Mesenchymal stem cell (in vitro differentiated cells and primary cell): ENCODE measurements at regions not wholly inside any gene's neighbourhood (a gene's known extent, or its start where the extent isn't known, plus 50 kb on each side); places are given as distances from the start of the nearest gene placed in this dataset.

ENCODE experiments used
- DNase-seq: peaks from one replicate; pipeline ENCODE4 v3.0.0-alpha.2; 2013
- H2AFZ ChIP-seq: one replicate; pipeline ENCODE4 v1.6.1; 2013; ENCODE audit warnings: low read depth, mild to moderate bottlenecking, control low read depth, inconsistent platforms, low read length, moderate library complexity
- H2AK5ac ChIP-seq: 2 replicates; pipeline ENCODE4 v1.6.1; 2013; ENCODE audit warnings: low read length, moderate library complexity, mild to moderate bottlenecking, inconsistent platforms; ENCODE audit not compliant: severe bottlenecking
- H2BK120ac ChIP-seq: one replicate; pipeline ENCODE4 v1.6.1; 2013; ENCODE audit warnings: low read depth, mild to moderate bottlenecking, inconsistent platforms, low read length, moderate library complexity
- H2BK12ac ChIP-seq, 2 experiments: one replicate each; pipeline ENCODE4 v1.6.1; 2013; ENCODE audit warnings: inconsistent platforms in 2 of 2, low read length in 2 of 2, mild to moderate bottlenecking in 2 of 2, moderate library complexity in 2 of 2, control low read depth in 1 of 2
- H2BK15ac ChIP-seq: one replicate; pipeline ENCODE4 v1.6.1; 2013; ENCODE audit warnings: mild to moderate bottlenecking, low read depth, inconsistent platforms; ENCODE audit not compliant: poor library complexity, severe bottlenecking
- H2BK5ac ChIP-seq: 2 replicates; pipeline ENCODE4 v1.6.1; 2013; ENCODE audit warnings: low read depth, mild to moderate bottlenecking, low read length, control low read depth, inconsistent platforms; ENCODE audit not compliant: poor library complexity, severe bottlenecking
- H3K14ac ChIP-seq, 2 experiments: one replicate each; pipeline ENCODE4 v1.6.1; 2013; ENCODE audit warnings: inconsistent platforms in 2 of 2, low read length in 2 of 2, control low read depth in 1 of 2, mild to moderate bottlenecking in 1 of 2, moderate library complexity in 1 of 2
- H3K18ac ChIP-seq, 2 experiments: one replicate each; pipeline ENCODE4 v1.6.1; 2013; ENCODE audit warnings: inconsistent platforms in 2 of 2, low read length in 2 of 2, control low read depth in 1 of 2, low read depth in 1 of 2, mild to moderate bottlenecking in 1 of 2
- H3K23ac ChIP-seq, 2 experiments: one replicate each; pipeline ENCODE4 v1.6.1; 2013; ENCODE audit warnings: inconsistent platforms in 2 of 2, low read length in 2 of 2, mild to moderate bottlenecking in 2 of 2, moderate library complexity in 2 of 2, control low read depth in 1 of 2
- H3K27ac ChIP-seq: 2 replicates; pipeline ENCODE4 v1.5.1; 2013; ENCODE audit warnings: mild to moderate bottlenecking, moderate library complexity, low read length, control low read depth, inconsistent platforms; ENCODE audit not compliant: poor library complexity, severe bottlenecking
- H3K27me3 ChIP-seq, 2 experiments: 2 replicates each; pipeline versions ENCODE4 v1.6.1 to v1.7.0; 2013; ENCODE audit warnings: low read length in 2 of 2, mild to moderate bottlenecking in 2 of 2, moderate library complexity in 2 of 2, control low read depth in 1 of 2, inconsistent platforms in 1 of 2; ENCODE audit not compliant: control insufficient read depth in 1 of 2, insufficient read depth in 1 of 2
- H3K36me3 ChIP-seq, 2 experiments: 2 replicates each; pipeline versions ENCODE4 v1.6.1 to v1.7.0; 2013; ENCODE audit warnings: low read length in 2 of 2, control low read depth in 1 of 2, inconsistent platforms in 1 of 2, low read depth in 1 of 2, mild to moderate bottlenecking in 1 of 2; ENCODE audit not compliant: insufficient read depth in 2 of 2, control insufficient read depth in 1 of 2
- H3K4ac ChIP-seq, 2 experiments: one replicate each; pipeline ENCODE4 v1.6.1; 2013; ENCODE audit warnings: inconsistent platforms in 2 of 2, low read length in 2 of 2, mild to moderate bottlenecking in 2 of 2, moderate library complexity in 2 of 2, control low read depth in 1 of 2, low read depth in 1 of 2
- H3K4me1 ChIP-seq: 2 replicates; pipeline ENCODE4 v1.6.1; 2013; ENCODE audit warnings: low read depth, low read length, control low read depth; ENCODE audit not compliant: control insufficient read depth, insufficient read depth
- H3K4me2 ChIP-seq: 2 replicates; pipeline ENCODE4 v1.6.1; 2013; ENCODE audit warnings: low read length, mild to moderate bottlenecking, inconsistent platforms; ENCODE audit not compliant: poor library complexity, severe bottlenecking
- H3K4me3 ChIP-seq, 2 experiments: 2 replicates each; pipeline versions ENCODE4 v1.5.1 to v1.7.0; 2013; ENCODE audit warnings: low read length in 2 of 2, mild to moderate bottlenecking in 2 of 2, control low read depth in 1 of 2, low read depth in 1 of 2; ENCODE audit not compliant: insufficient read depth in 1 of 2
- H3K79me1 ChIP-seq: replicated peaks from 2 replicates; pipeline ENCODE4 v1.6.1; 2013; ENCODE audit warnings: mild to moderate bottlenecking, control low read depth, low read length, inconsistent platforms; ENCODE audit not compliant: poor library complexity, severe bottlenecking
- H3K9ac ChIP-seq: 2 replicates; pipeline ENCODE4 v1.7.0; 2013; ENCODE audit warnings: mild to moderate bottlenecking, low read length, moderate library complexity
- H3K9me3 ChIP-seq: 2 replicates; pipeline ENCODE4 v1.7.0; 2013; ENCODE audit warnings: mild to moderate bottlenecking, low read length; ENCODE audit not compliant: control insufficient read depth
- H4K8ac ChIP-seq: one replicate; pipeline ENCODE4 v1.6.1; 2013; ENCODE audit warnings: inconsistent platforms, mild to moderate bottlenecking, low read length, moderate library complexity
- H4K91ac ChIP-seq: one replicate; pipeline ENCODE4 v1.6.1; 2013; ENCODE audit warnings: mild to moderate bottlenecking, low read length, inconsistent platforms
- WGBS: methylation state at CpG from one replicate; pipeline ENCODE4 v1.1.7; 2013; ENCODE audit warnings: mixed read lengths; 5-methylcytosine and 5-hydroxymethylcytosine counted together

GRCh38 chr3:20852712-20853111 lies 666.7 kb upstream of the SGO1 start:
- Histone ChIP-seq H2AK5ac (no peak overlapping the region), H3K79me1 (no peaks in the 10 kb centered on the region), H3K9me3 (no peaks in the 10 kb centered on the region), H2BK15ac (no peak overlapping the region), H3K27me3 (no peaks in the 10 kb centered on the region), H3K4ac (no peak overlapping the region), H3K4me2 (no peak overlapping the region), H2BK120ac (no peak overlapping the region), H2BK5ac (no peak overlapping the region), H3K36me3 (no peaks in the 10 kb centered on the region), H3K23ac (no peak overlapping the region), H2AFZ (no peak overlapping the region), H4K8ac (no peak overlapping the region), H3K18ac (no peak overlapping the region), H3K4me3 (no peak overlapping the region), H3K4me1 (no peaks in the 10 kb centered on the region), H2BK12ac (no peak overlapping the region), H3K9ac (no peak overlapping the region), H3K14ac (no peak overlapping the region), H3K27ac (no peak overlapping the region), H4K91ac (no peak overlapping the region)
- DNase-seq = no peak
- WGBS = 87% methylated on average over 2 of the region's 2 CpGs

GRCh38 chr3:20849975-20850374 lies 664.0 kb upstream of the SGO1 start:
- Histone ChIP-seq H4K8ac (no peak overlapping the region), H4K91ac (no peak overlapping the region), H2BK15ac (no peak overlapping the region), H3K36me3 (no peaks in the 10 kb centered on the region), H3K9ac (no peak overlapping the region), H3K23ac (no peak overlapping the region), H3K4me2 (no peak overlapping the region), H3K18ac (no peak overlapping the region), H3K4ac (no peak overlapping the region), H2BK5ac (no peak overlapping the region), H3K9me3 (no peaks in the 10 kb centered on the region), H3K4me3 (no peak overlapping the region), H3K79me1 (no peaks in the 10 kb centered on the region), H2BK120ac (no peak overlapping the region), H2AFZ (no peak overlapping the region), H3K14ac (no peak overlapping the region), H2AK5ac (no peak overlapping the region), H3K4me1 (no peaks in the 10 kb centered on the region), H3K27ac (no peak overlapping the region), H3K27me3 (no peaks in the 10 kb centered on the region), H2BK12ac (no peak overlapping the region)
- 74% methylated on average over 5 of the region's 5 CpGs for WGBS
- no peak for DNase-seq

GRCh38 chr3:20846832-20847231 lies 660.8 kb upstream of the SGO1 start:
- no peak overlapping the region for H2AK5ac ChIP-seq
- no peak overlapping the region for H3K4me2 ChIP-seq
- H3K27me3 ChIP-seq = no peaks in the 10 kb centered on the region
- no peak overlapping the region for H2BK15ac ChIP-seq
- no peak overlapping the region for H2AFZ ChIP-seq
- H3K79me1 ChIP-seq = no peaks in the 10 kb centered on the region
- H3K14ac ChIP-seq = no peak overlapping the region
- no peak overlapping the region for H2BK120ac ChIP-seq
- no peak overlapping the region for H2BK5ac ChIP-seq
- H3K27ac ChIP-seq = no peak overlapping the region
- WGBS = 93% methylated on average over 3 of the region's 3 CpGs
- H3K36me3 ChIP-seq = no peaks in the 10 kb centered on the region
- H3K4me3 ChIP-seq = no peak overlapping the region
- DNase-seq = no peak
- H3K18ac ChIP-seq = no peak overlapping the region
- no peak overlapping the region for H3K4ac ChIP-seq
- H3K9ac ChIP-seq = no peak overlapping the region
- no peak overlapping the region for H2BK12ac ChIP-seq
- no peaks in the 10 kb centered on the region for H3K4me1 ChIP-seq
- no peak overlapping the region for H3K23ac ChIP-seq
- no peaks in the 10 kb centered on the region for H3K9me3 ChIP-seq
- no peak overlapping the region for H4K8ac ChIP-seq
- no peak overlapping the region for H4K91ac ChIP-seq

GRCh38 chr3:20846066-20846465 lies 660.1 kb upstream of the SGO1 start:
- no peak overlapping the region for H2AFZ ChIP-seq
- no peaks in the 10 kb centered on the region for H3K9me3 ChIP-seq
- H4K91ac ChIP-seq = no peak overlapping the region
- H3K36me3 ChIP-seq = no peaks in the 10 kb centered on the region
- no peak overlapping the region for H3K23ac ChIP-seq
- H3K4me2 ChIP-seq = no peak overlapping the region
- H3K27ac ChIP-seq = no peak overlapping the region
- H3K18ac ChIP-seq = no peak overlapping the region
- no peak overlapping the region for H3K4me3 ChIP-seq
- 89% methylated on average over 2 of the region's 2 CpGs for WGBS
- H3K27me3 ChIP-seq = no peaks in the 10 kb centered on the region
- no peak overlapping the region for H2BK5ac ChIP-seq
- no peak overlapping the region for H2BK12ac ChIP-seq
- H3K4me1 ChIP-seq = no peaks in the 10 kb centered on the region
- no peak overlapping the region for H2BK15ac ChIP-seq
- H4K8ac ChIP-seq = no peak overlapping the region
- no peak for DNase-seq
- no peaks in the 10 kb centered on the region for H3K79me1 ChIP-seq
- no peak overlapping the region for H2AK5ac ChIP-seq
- no peak overlapping the region for H3K9ac ChIP-seq
- H2BK120ac ChIP-seq = no peak overlapping the region
- H3K4ac ChIP-seq = no peak overlapping the region
- no peak overlapping the region for H3K14ac ChIP-seq
